ENCODE measurements at regions not wholly inside any gene's neighbourhood (a gene's known extent, or its start where the extent isn't known, plus 50 kb on each side); places are given as distances from the start of the nearest gene placed in this dataset.

GRCh38 chr2:10514273-10514672 lies 66.1 kb upstream of the ODC1 start:
- TF ChIP-seq, protein P1, sequence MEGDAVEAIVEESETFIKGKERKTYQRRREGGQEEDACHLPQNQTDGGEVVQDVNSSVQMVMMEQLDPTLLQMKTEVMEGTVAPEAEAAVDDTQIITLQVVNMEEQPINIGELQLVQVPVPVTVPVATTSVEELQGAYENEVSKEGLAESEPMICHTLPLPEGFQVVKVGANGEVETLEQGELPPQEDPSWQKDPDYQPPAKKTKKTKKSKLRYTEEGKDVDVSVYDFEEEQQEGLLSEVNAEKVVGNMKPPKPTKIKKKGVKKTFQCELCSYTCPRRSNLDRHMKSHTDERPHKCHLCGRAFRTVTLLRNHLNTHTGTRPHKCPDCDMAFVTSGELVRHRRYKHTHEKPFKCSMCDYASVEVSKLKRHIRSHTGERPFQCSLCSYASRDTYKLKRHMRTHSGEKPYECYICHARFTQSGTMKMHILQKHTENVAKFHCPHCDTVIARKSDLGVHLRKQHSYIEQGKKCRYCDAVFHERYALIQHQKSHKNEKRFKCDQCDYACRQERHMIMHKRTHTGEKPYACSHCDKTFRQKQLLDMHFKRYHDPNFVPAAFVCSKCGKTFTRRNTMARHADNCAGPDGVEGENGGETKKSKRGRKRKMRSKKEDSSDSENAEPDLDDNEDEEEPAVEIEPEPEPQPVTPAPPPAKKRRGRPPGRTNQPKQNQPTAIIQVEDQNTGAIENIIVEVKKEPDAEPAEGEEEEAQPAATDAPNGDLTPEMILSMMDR (IDR thresholded peaks at IDR 0.05), result no peak
- no peak for TF ChIP-seq POLR2A (IDR thresholded peaks at IDR 0.05)
